IPS DF 19.7 (cell line): ENCODE measurements at regions not wholly inside any gene's neighbourhood (a gene's known extent, or its start where the extent isn't known, plus 50 kb on each side); places are given as distances from the start of the nearest gene placed in this dataset.

ENCODE experiments used
- DNase-seq: peaks from one replicate; pipeline ENCODE4 v3.0.0-alpha.2; 2013; ENCODE audit warnings: low read depth, low spot score

DNA sequence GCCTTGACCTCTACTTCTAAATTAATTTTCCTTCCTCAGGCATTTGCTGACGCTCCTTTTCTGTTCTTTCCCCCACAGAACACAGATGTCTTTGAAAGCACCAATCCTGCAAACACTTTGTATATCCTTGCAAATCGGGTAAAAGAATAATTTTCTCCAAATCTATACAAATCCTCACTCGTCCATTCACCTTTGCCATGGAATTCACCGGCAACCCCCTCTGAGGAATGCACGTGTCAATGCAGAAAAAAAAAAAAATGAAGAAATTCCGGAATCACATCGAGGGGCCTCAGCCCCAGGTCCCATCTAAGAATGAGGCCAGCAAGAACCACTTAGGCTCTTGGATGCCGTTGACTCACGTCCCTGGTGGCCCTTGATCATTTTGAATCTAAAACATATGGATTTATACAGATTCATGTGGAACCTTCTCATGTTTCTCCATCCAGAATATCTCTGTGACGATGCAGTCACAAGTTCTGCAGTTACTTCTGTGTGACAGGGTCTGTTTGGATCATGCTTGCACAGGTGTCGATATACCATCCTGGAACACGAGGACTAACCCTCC, 136.9 kb downstream of the RBFOX3 start:
- no peak for DNase-seq

DNA sequence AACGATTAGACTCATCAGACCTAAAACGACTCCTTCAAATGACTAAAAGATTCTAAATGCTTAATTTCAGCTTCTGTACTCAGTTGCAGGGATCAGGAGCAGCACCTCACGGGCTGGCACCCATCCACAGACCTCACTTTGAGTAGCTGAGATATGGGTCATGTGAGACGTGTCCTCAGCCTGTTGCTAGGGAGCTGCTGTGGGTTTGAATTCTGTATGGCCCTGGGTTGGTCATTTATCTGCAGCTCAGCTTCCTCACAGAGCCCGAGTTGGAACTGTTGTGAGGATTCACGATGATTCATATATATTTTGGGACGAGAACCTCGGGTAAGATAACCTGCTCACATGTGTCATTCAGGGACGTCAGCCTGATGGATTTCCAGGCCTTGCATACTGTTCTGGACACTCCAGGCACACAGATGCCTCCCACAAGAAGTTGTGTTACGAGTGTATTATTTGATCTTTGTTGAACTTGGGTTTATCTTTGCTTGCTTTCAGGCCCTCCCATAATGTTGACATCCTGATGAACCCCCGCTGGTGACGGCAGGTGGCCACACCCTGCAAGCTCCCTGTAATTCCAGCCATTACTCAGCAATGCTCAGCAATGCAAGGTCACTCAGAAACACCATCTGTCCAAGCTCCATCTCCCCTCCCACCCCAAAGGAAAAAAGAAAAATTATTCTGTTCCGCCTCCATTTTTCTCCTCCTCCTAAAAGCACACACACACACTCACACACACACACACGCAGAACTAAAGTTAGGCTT, 137.6 kb downstream of the RBFOX3 start:
- DNase-seq = no peak

DNA sequence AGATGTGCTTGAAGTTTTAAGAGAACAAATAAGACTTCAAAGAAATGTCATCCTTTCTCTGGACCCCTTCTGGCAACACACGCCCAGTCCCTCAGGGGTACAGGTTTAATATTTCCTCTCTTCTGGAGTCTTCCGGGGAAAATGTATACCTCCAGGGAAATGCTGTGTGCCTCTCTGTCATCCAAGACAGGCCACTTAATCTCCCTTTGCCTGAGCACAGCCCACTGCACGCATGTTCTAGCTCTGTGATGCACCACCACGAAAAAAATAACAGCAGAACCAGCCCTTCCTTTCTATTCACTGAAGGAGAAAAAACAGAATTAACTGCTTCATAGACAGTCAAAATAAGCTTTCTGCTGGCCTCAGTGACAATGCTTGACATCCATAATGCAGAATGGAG, 140.1 kb downstream of the RBFOX3 start:
- no peak for DNase-seq

DNA sequence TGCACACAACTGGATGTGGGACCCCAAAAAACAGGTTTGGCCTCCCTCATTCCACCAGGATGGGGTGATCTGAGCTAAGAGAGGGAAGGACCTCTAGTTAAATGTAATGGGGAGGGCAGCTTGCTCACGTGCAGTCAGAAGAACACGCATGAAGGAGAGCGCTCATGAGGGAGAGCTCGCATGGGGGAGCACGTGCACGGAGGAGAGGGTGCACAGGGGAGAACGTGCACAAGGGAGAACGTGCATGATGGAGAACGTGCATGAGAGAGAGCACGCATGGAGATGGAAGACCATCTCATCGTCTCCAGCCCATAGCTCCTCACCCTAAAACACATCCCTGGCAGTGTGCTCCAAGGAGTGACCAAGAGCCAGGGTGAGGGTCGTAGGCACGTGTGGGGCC, 141.2 kb downstream of the RBFOX3 start:
- DNase-seq = no peak

DNA sequence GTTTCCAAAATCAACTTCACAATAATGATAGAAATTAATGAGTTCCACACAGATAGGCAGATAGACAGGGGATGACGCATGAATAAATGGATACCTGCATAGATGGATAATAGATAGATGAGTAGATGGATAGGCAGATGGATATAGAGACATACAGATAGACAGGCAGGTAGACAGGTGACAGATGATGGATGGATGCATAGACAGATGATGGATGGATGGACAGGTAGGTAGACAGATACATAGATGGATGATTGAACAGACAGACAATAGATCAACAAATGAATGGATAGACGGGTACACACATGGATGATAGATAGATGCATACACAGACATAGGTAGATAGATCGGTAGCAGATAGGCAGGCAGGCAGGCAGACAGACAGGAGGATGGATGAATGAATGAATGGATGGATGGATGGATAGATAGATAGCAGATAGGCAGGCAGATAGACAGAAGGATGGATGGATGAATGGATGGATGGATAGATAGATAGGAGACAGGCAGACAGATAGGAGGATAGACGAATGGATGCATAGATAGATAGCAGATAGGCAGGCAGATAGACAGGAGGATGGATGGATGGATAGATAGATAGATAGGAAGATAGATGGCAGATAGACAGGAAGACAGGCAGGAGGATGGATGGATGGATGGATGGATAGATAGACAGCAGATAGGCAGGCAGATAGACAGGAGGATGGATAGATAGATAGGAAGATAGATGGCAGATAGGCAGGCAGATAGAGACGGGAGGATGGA, 142.5 kb downstream of the RBFOX3 start:
- no peak for DNase-seq

DNA sequence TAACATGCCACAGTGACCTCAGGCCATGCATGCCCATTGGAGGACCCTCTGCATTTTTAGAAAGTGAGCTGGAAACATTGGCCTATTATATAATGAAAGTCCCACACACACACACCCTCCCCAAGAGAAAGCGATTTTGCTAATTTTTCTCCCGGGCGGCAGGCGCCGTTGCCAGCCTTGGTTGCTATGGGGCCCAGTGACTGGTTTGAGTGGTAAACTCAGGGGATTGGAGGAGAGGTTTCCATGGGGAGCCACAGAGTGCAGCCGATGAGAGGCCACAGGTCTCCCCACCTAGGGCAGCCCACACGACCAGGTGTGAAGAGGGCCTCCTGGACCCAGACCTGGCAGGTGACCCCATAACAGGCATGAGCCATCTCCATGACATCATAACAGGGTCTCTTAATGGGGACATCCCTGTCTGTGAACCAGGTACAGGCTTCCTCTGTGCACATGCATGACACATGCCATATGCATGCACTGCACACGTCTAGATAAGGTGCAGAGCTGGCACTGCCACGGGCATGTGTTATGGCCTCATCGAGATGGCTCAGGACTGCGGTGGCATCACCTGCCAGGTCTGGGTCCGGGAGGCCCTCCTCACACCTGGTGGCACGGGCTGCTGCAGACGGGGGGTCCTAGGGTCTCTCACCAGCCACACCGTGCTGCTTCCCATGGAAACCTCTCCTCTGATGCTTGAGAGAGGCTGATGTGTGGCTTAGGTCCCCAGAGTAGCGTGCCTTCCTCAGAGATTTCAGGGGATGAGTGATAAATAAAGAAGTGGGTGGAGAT, 144.1 kb downstream of the RBFOX3 start:
- DNase-seq = no peak

DNA sequence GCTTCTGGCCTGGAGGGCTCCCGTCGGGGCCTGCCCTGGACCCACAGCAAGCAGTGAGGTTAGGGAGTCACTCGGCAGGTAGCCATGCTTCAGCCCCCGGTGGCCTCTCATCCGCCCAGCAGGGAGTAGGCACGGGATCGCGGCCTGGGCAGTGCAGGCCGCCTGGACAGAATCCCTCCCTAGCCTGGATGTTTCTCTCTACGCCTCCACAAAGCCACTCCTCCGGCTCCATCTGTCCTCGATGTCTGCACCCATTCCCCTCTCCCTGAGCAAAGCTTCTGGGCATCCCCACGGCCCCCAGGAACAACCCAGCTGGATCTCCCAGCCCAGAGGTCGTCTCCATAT, 145.2 kb downstream of the RBFOX3 start:
- no peak for DNase-seq

DNA sequence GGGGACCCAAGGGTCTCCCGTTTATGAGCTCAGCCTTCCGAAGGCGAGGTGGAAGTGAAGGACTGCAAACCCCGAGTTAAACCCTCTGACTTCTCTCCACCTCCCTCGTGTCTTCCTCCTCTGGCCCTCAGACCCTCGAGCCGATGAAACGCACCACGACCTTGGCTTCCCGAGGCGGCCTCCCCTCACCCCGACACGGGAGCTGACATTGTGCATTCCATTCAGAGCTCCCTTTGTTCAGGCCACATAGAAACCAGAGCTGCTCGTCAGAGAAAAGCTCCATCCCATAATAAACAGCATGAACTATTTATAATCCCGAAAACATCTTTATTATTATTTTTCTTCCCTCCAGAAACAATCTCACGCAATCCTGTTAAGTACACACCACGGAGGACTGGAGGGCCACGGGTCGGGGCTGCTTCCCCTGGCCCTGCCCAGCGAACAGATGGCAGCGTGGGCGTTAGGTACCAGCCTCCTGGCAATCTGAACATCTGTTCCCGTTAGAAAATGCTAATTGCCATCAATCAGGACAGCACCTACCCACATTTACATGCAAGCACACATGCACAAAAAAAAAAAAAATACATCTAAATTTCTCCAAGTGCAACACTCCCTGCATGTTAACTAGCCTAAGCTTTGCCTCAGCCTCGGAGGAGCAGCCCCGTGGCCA, 145.7 kb downstream of the RBFOX3 start:
- no peak for DNase-seq

DNA sequence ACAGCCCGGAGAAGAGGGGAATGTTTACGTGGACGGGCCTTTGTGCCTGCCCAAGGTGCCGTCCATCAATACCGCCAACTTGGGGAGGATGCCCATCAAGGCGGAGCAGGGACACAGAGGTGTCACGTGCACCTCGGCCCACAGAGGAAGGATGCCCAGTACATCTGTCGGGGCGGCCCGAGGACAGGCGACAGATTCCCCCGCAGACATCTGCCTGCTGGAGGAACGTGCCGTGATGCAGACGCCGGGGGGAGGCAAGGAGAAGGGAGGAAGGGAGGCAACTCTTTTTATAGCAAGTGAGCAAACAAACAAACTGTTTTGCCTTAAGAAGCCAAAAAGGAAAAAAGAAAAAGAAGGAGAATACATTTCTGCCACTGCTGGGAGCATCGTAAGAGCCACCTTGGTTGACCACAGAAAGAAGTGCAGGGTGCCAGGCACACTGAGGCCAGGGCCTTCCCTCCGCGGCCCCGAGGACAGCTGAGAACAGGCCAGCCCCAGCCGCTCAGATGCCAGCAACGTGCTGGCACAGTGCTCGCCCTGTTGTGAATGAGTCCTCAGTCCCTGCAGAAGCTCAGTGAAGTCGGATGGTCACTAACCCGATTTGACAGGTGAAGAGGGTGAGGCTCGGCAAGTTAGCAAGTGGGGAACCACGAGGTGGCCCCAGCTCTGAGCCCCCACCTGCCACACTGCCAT, 146.4 kb downstream of the RBFOX3 start:
- no peak for DNase-seq

DNA sequence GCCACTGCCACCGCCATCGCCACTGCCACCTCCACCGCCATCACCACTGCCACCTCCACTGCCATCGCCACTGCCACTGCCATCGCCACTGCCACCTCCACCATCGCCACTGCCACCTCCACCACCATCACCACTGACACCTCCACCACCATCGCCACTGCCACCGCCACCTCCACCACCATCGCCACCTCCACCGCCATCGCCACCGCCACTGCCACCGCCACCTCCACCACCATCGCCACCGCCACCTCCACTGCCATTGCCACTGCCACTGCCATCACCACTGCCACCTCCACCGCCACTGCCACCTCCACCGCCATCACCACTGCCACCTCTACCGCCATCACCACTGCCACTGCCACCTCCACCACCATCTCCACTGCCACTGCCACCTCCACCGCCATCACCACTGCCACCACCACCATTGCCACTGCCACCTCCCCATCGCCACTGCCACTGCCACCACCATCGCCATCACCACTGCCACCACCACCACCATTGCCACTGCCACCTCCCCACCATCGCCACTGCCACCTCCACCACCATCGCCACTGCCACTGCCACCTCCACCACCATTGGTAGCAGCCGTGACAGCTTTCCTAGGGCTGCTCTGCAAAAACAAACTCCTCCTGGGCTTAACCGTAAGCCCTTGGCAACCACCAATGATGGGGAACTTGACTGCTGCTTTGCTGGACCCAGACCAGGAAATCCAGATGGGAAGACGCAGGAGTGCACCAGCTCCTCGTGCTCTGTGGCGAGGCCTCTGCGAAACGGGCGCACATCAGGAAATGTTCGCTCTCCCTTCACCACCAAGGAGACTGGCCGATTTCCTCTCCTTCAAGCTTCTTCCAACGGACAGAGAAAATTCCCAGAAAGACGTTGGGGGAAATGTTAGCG, 147.2 kb downstream of the RBFOX3 start:
- no peak for DNase-seq

DNA sequence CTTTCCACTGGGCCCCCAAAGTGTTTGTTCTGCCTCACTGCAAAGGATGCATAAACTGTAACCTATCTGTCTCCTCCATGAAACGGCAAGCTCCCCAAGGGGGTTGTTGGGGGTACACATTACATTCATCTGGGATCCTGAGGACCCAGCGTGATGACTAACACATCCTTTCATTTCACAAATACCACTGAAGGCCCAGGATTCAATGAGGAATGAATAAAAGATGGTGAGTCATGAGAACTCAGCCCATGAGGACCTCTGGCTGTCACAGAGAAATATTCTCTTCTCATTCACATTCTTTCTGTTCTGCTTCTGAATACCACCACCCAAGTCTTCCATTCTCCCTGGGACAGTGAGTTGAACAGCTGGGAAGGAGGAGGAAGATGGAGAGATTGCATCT, 149.8 kb downstream of the RBFOX3 start:
- DNase-seq = no peak

DNA sequence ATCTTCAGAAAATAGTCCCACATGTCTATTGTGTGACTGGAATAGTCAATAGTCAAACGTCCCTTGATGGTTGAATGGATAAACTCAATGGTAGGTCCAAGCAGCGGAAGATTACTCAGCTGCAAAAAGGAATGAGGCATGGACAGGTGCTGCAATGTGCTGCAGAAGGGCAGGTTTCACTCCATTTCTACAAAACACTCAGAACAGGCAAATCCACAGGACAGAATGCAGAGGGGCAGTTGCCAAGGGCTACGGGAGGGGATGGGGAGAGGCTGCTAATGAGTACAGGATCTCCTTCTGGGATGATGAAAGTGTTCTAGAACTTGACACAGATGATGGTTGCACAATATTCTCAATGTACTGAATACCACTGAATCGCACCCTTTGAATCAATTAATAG, 151.0 kb downstream of the RBFOX3 start:
- DNase-seq = no peak

DNA sequence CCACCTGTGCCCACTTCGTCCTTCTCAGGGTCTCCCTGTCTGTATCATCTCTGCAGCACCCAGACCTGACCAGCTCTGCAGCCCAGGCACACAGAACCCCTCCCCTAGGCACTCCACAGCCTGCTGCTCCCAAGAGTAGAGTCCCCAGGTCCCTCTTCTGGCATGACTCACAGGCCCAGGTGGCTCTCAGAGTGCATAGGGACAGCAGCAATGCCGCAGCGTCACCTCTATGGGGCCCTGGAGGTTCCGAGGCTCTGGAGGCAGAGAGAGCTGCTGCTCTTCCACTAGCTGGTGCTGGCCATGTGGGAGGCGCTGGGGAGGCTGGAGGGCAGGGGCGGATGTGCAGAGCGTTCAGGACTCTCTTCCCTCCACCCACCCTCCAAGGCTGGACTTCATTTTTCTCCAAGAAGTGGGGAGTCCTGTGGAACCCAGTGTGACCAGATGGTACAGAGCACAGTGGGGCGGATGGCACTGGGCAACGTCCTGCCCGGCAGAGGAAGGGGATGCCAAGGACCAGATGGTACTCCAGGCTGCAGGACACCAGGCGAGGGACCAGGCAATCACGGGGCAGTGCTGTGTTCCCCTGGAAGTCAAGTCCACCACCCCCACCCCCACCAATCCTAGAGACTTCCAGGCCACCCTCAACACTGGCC, 151.7 kb downstream of the RBFOX3 start:
- DNase-seq = no peak

DNA sequence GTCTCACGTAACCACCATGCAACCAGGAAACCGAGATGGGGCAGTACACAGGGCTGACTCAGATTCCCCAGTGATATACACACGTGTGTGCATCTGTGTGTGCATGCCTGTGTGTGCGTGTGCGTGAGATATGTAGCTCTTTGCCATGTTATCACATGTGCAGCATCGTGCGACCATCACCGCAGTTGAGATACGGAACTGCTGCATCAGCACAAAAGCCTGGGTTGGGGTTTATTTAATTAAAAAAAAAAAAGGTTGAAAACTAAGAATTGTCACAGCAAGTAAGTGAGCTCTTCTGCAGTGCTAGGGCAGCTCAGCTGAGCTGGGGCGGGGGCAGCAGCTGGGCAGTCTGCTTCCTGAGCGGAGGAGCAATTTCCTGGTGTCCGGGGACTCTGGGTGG, 152.5 kb downstream of the RBFOX3 start:
- no peak for DNase-seq

DNA sequence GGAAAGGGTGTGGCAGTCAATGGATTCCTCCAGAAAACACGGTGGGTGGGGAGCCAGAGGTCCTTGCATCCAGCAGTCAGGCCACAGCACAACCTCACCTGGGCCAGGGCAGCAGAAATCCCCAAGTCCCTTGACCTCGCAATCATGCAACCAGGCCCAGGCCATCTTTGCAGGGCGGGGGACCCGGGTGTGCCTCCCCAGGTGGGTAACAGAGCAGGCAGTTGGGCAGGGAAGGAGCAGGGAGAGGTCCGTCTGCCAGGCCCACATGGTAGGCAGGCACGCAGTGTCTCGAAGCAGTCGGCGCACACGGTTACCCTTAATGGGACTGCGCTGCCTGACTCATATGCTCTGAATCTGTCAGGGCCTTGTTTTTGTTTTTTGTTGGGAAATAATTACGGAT, 153.0 kb downstream of the RBFOX3 start:
- no peak for DNase-seq

DNA sequence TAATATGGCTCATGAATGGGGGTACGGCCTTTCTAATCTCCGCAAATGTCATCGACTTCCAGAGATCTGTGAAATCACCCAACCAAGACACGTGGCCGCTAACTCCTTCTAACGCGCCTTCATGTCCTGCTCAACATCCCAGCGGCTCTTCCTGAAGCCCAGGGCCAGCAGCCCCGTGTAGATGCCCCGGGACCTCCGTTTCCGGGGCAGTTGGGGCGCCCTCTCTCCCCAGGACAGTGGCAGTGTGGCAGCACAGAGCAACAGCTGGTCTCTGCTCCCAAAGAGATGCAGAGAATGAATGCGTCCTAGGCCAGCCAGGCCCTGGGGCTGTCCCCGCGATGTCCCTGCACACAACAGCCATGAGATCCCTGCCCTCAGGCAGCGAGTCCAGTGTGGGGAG, 153.5 kb downstream of the RBFOX3 start:
- no peak for DNase-seq

DNA sequence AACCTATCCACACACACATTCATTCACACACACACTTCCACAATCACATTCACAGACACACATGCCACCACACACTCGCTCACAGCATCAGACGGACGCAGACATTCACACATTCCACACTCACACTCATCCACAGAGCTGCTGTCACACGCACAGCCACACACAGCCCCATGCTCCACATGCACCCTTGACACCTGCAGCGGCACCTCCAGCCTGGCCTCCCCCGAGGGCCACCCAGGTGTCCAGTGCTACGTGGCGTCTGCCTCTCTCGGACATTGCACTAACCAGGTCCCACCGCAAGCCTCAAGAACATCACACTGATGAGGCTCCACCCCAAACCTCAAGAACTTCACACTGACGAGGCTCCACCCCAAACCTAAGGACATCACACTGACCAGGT, 155.2 kb downstream of the RBFOX3 start:
- no peak for DNase-seq

DNA sequence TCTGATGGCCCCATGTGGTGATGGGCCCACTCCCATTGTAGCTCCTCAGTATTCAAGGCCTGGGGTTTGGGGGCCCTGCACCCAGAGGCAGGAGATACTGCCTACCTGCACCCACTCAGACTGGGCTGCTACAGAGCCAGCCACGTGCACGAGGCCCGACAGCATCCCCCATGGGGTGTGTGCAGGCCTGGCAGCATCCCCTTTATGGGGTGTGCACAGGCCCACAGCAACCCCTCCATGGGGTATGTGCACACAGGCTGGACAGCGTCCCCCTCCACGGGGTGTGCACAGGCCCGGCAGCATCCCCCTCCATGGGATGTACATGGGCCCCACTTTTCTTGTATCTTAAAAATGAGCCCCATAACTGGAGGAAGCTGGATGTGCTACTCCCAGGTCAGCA, 156.0 kb downstream of the RBFOX3 start:
- no peak for DNase-seq

DNA sequence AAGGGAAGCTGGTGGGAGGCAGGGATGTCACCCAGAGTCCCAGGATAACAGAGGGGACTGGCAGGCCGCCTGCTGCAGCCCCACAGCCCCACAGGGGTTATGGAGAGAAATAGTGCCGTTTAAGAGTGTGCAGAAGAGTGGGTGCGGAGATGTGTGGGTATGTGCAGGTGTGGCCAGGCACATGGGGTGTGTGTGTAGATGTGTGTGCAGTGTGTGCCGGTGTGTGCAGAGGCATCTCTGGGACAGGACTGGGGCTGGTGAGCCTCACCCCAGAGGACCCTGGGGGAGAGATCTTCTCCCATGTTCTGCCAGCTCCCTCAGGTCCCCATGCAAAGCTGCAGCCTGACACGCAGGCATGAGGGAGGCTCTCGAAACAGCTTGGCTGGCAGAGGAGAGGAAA, 157.4 kb downstream of the RBFOX3 start:
- DNase-seq = no peak

DNA sequence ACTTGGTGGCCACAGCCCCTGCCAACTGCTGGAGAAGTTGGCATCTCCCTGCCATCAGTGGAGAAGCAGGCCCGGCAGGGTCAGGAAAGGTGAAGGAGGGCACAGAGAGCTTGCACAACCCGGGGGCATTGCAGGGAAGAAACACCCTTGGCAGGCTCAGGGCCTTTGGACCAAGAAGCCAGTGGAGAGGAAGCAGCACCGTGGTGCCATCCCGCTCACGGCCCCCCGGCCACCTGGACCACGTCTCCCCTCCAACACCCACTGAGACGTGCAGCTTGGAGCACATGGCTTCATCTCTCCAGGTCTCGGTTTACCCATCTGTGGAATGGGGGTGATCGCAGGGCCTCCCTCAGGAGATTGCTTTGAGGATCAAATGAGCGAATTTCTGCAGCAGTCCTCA, 158.1 kb downstream of the RBFOX3 start:
- no peak for DNase-seq
